ENCODE measurements at regions not wholly inside any gene's neighbourhood (a gene's known extent, or its start where the extent isn't known, plus 50 kb on each side); places are given as distances from the start of the nearest gene placed in this dataset.

DNA sequence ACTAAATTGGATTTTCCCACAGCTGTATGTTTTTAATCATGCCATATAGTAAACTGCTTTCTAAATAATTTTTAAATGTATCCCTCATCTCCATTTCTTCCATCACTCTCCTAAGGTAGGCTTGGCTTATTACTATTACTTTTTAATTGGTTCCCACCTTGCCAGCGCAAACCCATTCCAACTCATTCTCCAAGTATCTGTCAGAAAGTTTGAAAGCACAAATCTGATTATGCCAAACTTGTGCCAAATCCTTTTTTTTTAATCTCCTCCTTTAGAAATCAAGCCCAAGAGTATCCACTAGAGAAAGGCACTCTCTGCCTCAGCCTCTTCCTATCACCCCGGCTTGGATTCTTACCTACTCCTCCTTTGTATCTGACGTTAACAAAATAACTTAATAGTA, 784.5 kb downstream of the TBL1XR1 start:
- no peak for DNase-seq (ENCODE audit: extremely low read depth, insufficient read length)
- Histone ChIP-seq H3K27me3 (replicated peaks; ENCODE audit: control insufficient read depth, insufficient read depth, low read length) (no peaks in the 10 kb centered on the region), H3K4me3 (replicated peaks; ENCODE audit: low read depth, low read length) (no peak overlapping the region), H3K36me3 (ENCODE audit: control insufficient read depth, insufficient read depth, low read length) (no peaks in the 10 kb centered on the region)
- TF ChIP-seq, protein P1, sequence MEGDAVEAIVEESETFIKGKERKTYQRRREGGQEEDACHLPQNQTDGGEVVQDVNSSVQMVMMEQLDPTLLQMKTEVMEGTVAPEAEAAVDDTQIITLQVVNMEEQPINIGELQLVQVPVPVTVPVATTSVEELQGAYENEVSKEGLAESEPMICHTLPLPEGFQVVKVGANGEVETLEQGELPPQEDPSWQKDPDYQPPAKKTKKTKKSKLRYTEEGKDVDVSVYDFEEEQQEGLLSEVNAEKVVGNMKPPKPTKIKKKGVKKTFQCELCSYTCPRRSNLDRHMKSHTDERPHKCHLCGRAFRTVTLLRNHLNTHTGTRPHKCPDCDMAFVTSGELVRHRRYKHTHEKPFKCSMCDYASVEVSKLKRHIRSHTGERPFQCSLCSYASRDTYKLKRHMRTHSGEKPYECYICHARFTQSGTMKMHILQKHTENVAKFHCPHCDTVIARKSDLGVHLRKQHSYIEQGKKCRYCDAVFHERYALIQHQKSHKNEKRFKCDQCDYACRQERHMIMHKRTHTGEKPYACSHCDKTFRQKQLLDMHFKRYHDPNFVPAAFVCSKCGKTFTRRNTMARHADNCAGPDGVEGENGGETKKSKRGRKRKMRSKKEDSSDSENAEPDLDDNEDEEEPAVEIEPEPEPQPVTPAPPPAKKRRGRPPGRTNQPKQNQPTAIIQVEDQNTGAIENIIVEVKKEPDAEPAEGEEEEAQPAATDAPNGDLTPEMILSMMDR (IDR thresholded peaks at IDR 0.05; ENCODE audit: insufficient read depth, low read length, poor library complexity, severe bottlenecking): no peak

GRCh38 chr3:176403531-176403930, 793.8 kb downstream of the TBL1XR1 start:
- no peak for DNase-seq (ENCODE audit: extremely low read depth, insufficient read length)
- H3K36me3 ChIP-seq (ENCODE audit: control insufficient read depth, insufficient read depth, low read length): no peaks in the 10 kb centered on the region
- H3K27me3 ChIP-seq (replicated peaks; ENCODE audit: control insufficient read depth, insufficient read depth, low read length): no peaks in the 10 kb centered on the region
- no peak overlapping the region for H3K4me3 ChIP-seq (replicated peaks; ENCODE audit: low read depth, low read length)
- TF ChIP-seq, protein P1 (IDR thresholded peaks at IDR 0.05; ENCODE audit: insufficient read depth, low read length, poor library complexity, severe bottlenecking): no peak

DNA sequence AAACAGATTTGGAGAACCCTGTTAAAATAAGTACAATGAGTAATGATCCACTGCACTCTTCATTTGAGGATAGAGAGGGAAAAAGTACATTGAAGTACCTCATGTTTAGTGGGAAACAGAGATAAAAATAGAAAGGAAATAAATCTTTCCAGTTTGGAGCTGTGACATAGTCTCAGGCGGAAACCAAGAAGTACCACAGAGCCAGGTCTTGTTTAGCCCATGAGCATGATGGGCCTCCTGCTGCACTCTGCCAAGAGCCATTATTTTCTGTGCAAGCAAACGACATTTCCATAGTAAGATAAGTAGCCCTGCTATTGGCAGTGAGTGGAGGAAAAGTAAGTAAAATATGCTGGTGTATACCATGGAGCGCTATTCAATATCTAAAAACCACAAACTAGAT, 796.1 kb downstream of the TBL1XR1 start:
- H3K36me3 ChIP-seq (ENCODE audit: control insufficient read depth, insufficient read depth, low read length): no peaks in the 10 kb centered on the region
- H3K4me3 ChIP-seq (replicated peaks; ENCODE audit: low read depth, low read length): no peak overlapping the region
- no peak for DNase-seq (ENCODE audit: extremely low read depth, insufficient read length)
- H3K27me3 ChIP-seq (replicated peaks; ENCODE audit: control insufficient read depth, insufficient read depth, low read length): no peaks in the 10 kb centered on the region
- TF ChIP-seq, protein P1 (IDR thresholded peaks at IDR 0.05; ENCODE audit: insufficient read depth, low read length, poor library complexity, severe bottlenecking): no peak

GRCh38 chr3:176399193-176399592, 798.1 kb downstream of the TBL1XR1 start:
- Histone ChIP-seq H3K27me3 (replicated peaks; ENCODE audit: control insufficient read depth, insufficient read depth, low read length) (no peaks in the 10 kb centered on the region), H3K36me3 (ENCODE audit: control insufficient read depth, insufficient read depth, low read length) (no peaks in the 10 kb centered on the region), H3K4me3 (replicated peaks; ENCODE audit: low read depth, low read length) (no peak overlapping the region)
- TF ChIP-seq, protein P1 (IDR thresholded peaks at IDR 0.05; ENCODE audit: insufficient read depth, low read length, poor library complexity, severe bottlenecking): no peak
- DNase-seq (ENCODE audit: extremely low read depth, insufficient read length): no peak

DNA sequence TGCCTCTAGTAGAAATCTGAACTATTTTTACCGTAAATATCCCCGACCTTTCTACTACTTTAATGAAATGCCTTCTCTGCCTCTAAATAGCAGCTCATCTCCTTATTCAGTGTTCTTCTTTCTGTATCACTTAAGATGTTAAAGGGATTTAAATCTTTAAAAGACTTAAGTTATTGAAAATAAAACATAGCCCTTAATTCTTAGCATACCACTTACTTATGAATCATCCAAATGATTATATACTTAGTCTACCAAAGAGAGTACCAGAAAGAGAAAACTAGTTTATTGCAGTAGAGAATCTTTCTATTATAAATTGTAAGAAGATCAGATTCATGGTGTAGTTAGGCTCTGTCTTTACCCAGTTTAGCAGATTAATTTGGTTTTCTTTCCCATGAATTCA, 802.0 kb downstream of the TBL1XR1 start:
- TF ChIP-seq, protein P1 (IDR thresholded peaks at IDR 0.05; ENCODE audit: insufficient read depth, low read length, poor library complexity, severe bottlenecking): no peak
- H3K27me3 ChIP-seq (replicated peaks; ENCODE audit: control insufficient read depth, insufficient read depth, low read length): no peaks in the 10 kb centered on the region

GRCh38 chr3:176378789-176379188, 818.5 kb downstream of the TBL1XR1 start:
- no peak for DNase-seq (ENCODE audit: extremely low read depth, insufficient read length)
- Histone ChIP-seq H3K4me3 (replicated peaks; ENCODE audit: low read depth, low read length) (no peak overlapping the region), H3K27me3 (replicated peaks; ENCODE audit: control insufficient read depth, insufficient read depth, low read length) (no peaks in the 10 kb centered on the region), H3K36me3 (ENCODE audit: control insufficient read depth, insufficient read depth, low read length) (no peaks in the 10 kb centered on the region)
- TF ChIP-seq, protein P1 (IDR thresholded peaks at IDR 0.05; ENCODE audit: insufficient read depth, low read length, poor library complexity, severe bottlenecking): no peak

More for the DNA sequence above, 802.0 kb downstream of the TBL1XR1 start:
- DNase-seq (ENCODE audit: extremely low read depth, insufficient read length): no peak
- Histone ChIP-seq H3K36me3 (ENCODE audit: control insufficient read depth, insufficient read depth, low read length) (no peaks in the 10 kb centered on the region), H3K4me3 (replicated peaks; ENCODE audit: low read depth, low read length) (no peak overlapping the region)
